Neural cell (in vitro differentiated cells): ENCODE measurements at regions not wholly inside any gene's neighbourhood (a gene's known extent, or its start where the extent isn't known, plus 50 kb on each side); places are given as distances from the start of the nearest gene placed in this dataset.

Experiments
- EP300 ChIP-seq: fragments of 450-650 bp; conservative IDR thresholded peaks from 2 replicates; pipeline ENCODE4 v1.6.1; 2014; ENCODE audit warnings: antibody characterized with exemption, mild to moderate bottlenecking, moderate library complexity; ENCODE audit not compliant: poor library complexity, severe bottlenecking
- POLR2AphosphoS5 ChIP-seq: IDR thresholded peaks from 2 replicates; pipeline ENCODE4 v1.6.1; 2012
- TF ChIP-seq, protein P1 (sequence below): fragments of 450-650 bp; IDR thresholded peaks from 2 replicates; pipeline ENCODE4 v1.5.1; 2014; ENCODE audit warnings: antibody characterized with exemption, mild to moderate bottlenecking, moderate library complexity; ENCODE audit not compliant: poor library complexity, severe bottlenecking

DNA sequence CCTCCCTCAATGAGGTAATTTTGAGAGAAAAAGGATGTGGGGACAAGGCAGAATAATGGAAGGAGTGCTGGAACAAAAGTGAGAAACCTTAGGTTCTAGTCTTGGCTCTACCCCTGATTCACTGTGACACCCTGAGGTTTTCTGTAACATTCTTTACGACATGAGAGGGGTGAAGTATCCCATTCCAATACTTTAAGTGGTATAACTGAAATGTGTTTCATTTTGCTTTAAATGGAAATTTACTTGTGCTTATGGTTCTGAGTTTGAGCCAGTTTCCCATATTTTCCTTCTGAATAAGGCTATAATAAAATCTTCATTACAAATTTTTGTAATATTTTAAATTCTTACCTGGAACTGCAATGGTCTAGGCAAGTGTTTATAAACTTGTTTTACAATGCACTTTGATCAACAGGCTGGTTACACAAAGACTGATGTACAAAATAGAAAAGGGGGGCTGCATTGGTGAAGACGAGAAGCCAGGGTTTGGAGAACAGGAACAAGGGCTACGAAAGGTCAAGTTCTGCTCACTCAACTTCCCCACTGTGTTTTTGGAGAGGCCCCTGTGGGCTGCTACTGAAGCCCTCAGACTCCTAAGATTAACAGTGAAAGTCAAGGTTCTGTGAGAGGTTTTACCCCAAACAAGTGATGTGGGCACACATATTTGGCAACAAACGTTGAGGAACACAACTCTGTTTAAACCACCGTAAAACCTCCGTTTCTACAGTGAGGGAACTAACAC, 171.9 kb upstream of the ELL2 start:
- TF ChIP-seq POLR2AphosphoS5: no peak
- TF ChIP-seq, protein P1, sequence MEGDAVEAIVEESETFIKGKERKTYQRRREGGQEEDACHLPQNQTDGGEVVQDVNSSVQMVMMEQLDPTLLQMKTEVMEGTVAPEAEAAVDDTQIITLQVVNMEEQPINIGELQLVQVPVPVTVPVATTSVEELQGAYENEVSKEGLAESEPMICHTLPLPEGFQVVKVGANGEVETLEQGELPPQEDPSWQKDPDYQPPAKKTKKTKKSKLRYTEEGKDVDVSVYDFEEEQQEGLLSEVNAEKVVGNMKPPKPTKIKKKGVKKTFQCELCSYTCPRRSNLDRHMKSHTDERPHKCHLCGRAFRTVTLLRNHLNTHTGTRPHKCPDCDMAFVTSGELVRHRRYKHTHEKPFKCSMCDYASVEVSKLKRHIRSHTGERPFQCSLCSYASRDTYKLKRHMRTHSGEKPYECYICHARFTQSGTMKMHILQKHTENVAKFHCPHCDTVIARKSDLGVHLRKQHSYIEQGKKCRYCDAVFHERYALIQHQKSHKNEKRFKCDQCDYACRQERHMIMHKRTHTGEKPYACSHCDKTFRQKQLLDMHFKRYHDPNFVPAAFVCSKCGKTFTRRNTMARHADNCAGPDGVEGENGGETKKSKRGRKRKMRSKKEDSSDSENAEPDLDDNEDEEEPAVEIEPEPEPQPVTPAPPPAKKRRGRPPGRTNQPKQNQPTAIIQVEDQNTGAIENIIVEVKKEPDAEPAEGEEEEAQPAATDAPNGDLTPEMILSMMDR: no peak
- TF ChIP-seq EP300: no peak
